H9 (cell line): ENCODE measurements at regions not wholly inside any gene's neighbourhood (a gene's known extent, or its start where the extent isn't known, plus 50 kb on each side); places are given as distances from the start of the nearest gene placed in this dataset.

Experiments
- DNase-seq: peaks from one replicate; pipeline ENCODE4 v3.0.0-alpha.2; 2017
- H2AFZ ChIP-seq: one replicate; pipeline ENCODE4 v1.6.1; 2013; ENCODE audit warnings: mild to moderate bottlenecking, low read length, control low read depth, moderate library complexity
- H2AK5ac ChIP-seq: 2 replicates; pipeline ENCODE4 v1.6.1; 2013; ENCODE audit warnings: low read length, control low read depth, mixed read lengths; ENCODE audit not compliant: insufficient read length
- H2BK120ac ChIP-seq: one replicate; pipeline ENCODE4 v1.6.1; 2013; ENCODE audit warnings: low read depth, mild to moderate bottlenecking, low read length, control low read depth, inconsistent platforms; ENCODE audit not compliant: poor library complexity, severe bottlenecking
- H2BK12ac ChIP-seq: 2 replicates; pipeline ENCODE4 v1.6.1; 2013; ENCODE audit warnings: low read length, control low read depth, mixed read lengths, low read depth; ENCODE audit not compliant: insufficient read length
- H2BK15ac ChIP-seq: 2 replicates; pipeline ENCODE4 v1.6.1; 2013; ENCODE audit warnings: low read depth, low read length, control low read depth
- H2BK20ac ChIP-seq: one replicate; pipeline ENCODE4 v1.6.1; 2013; ENCODE audit warnings: low read depth, mild to moderate bottlenecking, low read length, control low read depth, inconsistent platforms; ENCODE audit not compliant: poor library complexity, severe bottlenecking
- H2BK5ac ChIP-seq: 2 replicates; pipeline ENCODE4 v1.6.1; 2013; ENCODE audit warnings: low read length, control low read depth, mixed read lengths; ENCODE audit not compliant: insufficient read length
- H3K14ac ChIP-seq: 2 replicates; pipeline ENCODE4 v1.6.1; 2013; ENCODE audit warnings: low read length, control low read depth; ENCODE audit not compliant: insufficient read depth
- H3K18ac ChIP-seq: 2 replicates; pipeline ENCODE4 v1.6.1; 2013; ENCODE audit warnings: low read depth, mild to moderate bottlenecking, mixed read lengths, low read length, control low read depth; ENCODE audit not compliant: insufficient read length
- H3K23ac ChIP-seq: 2 replicates; pipeline ENCODE4 v1.6.1; 2013; ENCODE audit warnings: low read length, control low read depth, mixed read lengths, low read depth; ENCODE audit not compliant: insufficient read length
- H3K23me2 ChIP-seq: 2 replicates; pipeline ENCODE4 v1.6.1; 2013; ENCODE audit warnings: low read depth, mild to moderate bottlenecking, mixed read lengths, low read length, control low read depth; ENCODE audit not compliant: insufficient read length, poor library complexity, severe bottlenecking
- H3K27ac ChIP-seq: 2 replicates; pipeline ENCODE4 v1.5.1; 2013; ENCODE audit warnings: low read length, control low read depth, mixed read lengths, low read depth; ENCODE audit not compliant: insufficient read length
- H3K27me3 ChIP-seq: 2 replicates; pipeline ENCODE4 v1.6.1; 2013; ENCODE audit warnings: low read length, control low read depth, inconsistent platforms; ENCODE audit not compliant: insufficient read depth
- H3K4ac ChIP-seq: 2 replicates; pipeline ENCODE4 v1.6.1; 2013; ENCODE audit warnings: low read depth, mild to moderate bottlenecking, control low read depth, inconsistent platforms, low read length, moderate library complexity
- H3K4me1 ChIP-seq: 2 replicates; pipeline ENCODE4 v1.6.1; 2013; ENCODE audit warnings: low read length, control low read depth, inconsistent platforms; ENCODE audit not compliant: insufficient read depth
- H3K4me2 ChIP-seq: 2 replicates; pipeline ENCODE4 v1.6.1; 2013; ENCODE audit warnings: low read length, control low read depth, mixed read lengths; ENCODE audit not compliant: insufficient read length, insufficient read depth
- H3K56ac ChIP-seq: 2 replicates; pipeline ENCODE4 v1.6.1; 2013; ENCODE audit warnings: low read depth, mild to moderate bottlenecking, mixed read lengths, low read length, control low read depth; ENCODE audit not compliant: insufficient read length
- H3K79me1 ChIP-seq: 2 replicates; pipeline ENCODE4 v1.6.1; 2013; ENCODE audit warnings: low read depth, mild to moderate bottlenecking, moderate library complexity, low read length, control low read depth, inconsistent platforms; ENCODE audit not compliant: insufficient read depth, poor library complexity, severe bottlenecking
- H3K79me2 ChIP-seq: 2 replicates; pipeline ENCODE4 v1.6.1; 2013; ENCODE audit warnings: low read length, control low read depth, inconsistent platforms; ENCODE audit not compliant: insufficient read depth
- H3K9ac ChIP-seq: 2 replicates; pipeline ENCODE4 v1.6.1; 2013; ENCODE audit warnings: low read length, control low read depth, mixed read lengths; ENCODE audit not compliant: insufficient read length; ENCODE audit errors: extremely low read depth
- H3K9me3 ChIP-seq: one replicate; pipeline ENCODE4 v1.6.1; 2013; ENCODE audit warnings: low read depth, low read length, inconsistent platforms; ENCODE audit not compliant: control insufficient read depth
- H3T11ph ChIP-seq: one replicate; pipeline ENCODE4 v1.6.1; 2013; ENCODE audit warnings: mild to moderate bottlenecking, low read length, control low read depth, inconsistent platforms
- H4K20me1 ChIP-seq: one replicate; pipeline ENCODE4 v1.6.1; 2013; ENCODE audit not compliant: control insufficient read depth, insufficient read length, insufficient read depth
- H4K5ac ChIP-seq: 2 replicates; pipeline ENCODE4 v1.6.1; 2013; ENCODE audit warnings: low read depth, mild to moderate bottlenecking, mixed read lengths, low read length, control low read depth; ENCODE audit not compliant: insufficient read length
- H4K8ac ChIP-seq: replicated peaks from 2 replicates; pipeline ENCODE4 v1.6.1; 2013; ENCODE audit warnings: low read length, control low read depth, mixed read lengths, low read depth; ENCODE audit not compliant: insufficient read length
- H4K91ac ChIP-seq: 2 replicates; pipeline ENCODE4 v1.6.1; 2013; ENCODE audit warnings: low read depth, mild to moderate bottlenecking, moderate library complexity, mixed read lengths, low read length, control low read depth; ENCODE audit not compliant: insufficient read length
- H3K27ac Mint-ChIP-seq, 3 experiments: 2 replicates in 2 of 3; 3 replicates in 1 of 3; pipeline ENCODE4 v1.8.0; 2020 to 2021; ENCODE audit warnings: mixed read lengths in 3 of 3, mild to moderate bottlenecking in 1 of 3, moderate library complexity in 1 of 3
- H3K27me3 Mint-ChIP-seq: 2 replicates; pipeline ENCODE4 v1.8.0; 2021; ENCODE audit warnings: low read depth, mild to moderate bottlenecking, moderate library complexity, mixed read lengths
- H3K36me3 Mint-ChIP-seq, 3 experiments: 2 replicates in 2 of 3; 3 replicates in 1 of 3; pipeline ENCODE4 v1.8.0; 2020 to 2021; ENCODE audit warnings: low read depth in 3 of 3, mixed read lengths in 3 of 3; ENCODE audit not compliant: insufficient read depth in 1 of 3
- H3K4me1 Mint-ChIP-seq, 2 experiments: 2 replicates each; pipeline ENCODE4 v1.8.0; 2020; ENCODE audit warnings: mixed read lengths in 2 of 2
- H3K4me3 Mint-ChIP-seq, 2 experiments: 2 replicates in 1 of 2; 3 replicates in 1 of 2; pipeline ENCODE4 v1.8.0; 2020 to 2021; ENCODE audit warnings: mild to moderate bottlenecking in 2 of 2, mixed read lengths in 2 of 2, moderate library complexity in 1 of 2
- H3K9me3 Mint-ChIP-seq, 2 experiments: 2 replicates in 1 of 2; 3 replicates in 1 of 2; pipeline ENCODE4 v1.8.0; 2020; ENCODE audit warnings: mild to moderate bottlenecking in 2 of 2, mixed read lengths in 2 of 2, moderate library complexity in 1 of 2
- WGBS: extraction: QIAGEN DNeasy Blood & Tissue Kit; methylation state at CpG from one replicate; pipeline ENCODE4 v1.1.7; 2013; ENCODE audit warnings: missing lambda C conversion rate, low lambda C conversion rate, mixed read lengths; ENCODE audit not compliant: insufficient read length; ENCODE audit errors: extremely low coverage; 5-methylcytosine and 5-hydroxymethylcytosine counted together
- TF ChIP-seq, protein P1 (sequence below): fragments of 200-600 bp; sonication (generic); conservative IDR thresholded peaks from 3 replicates; pipeline ENCODE4 v1.8.0; 2021; ENCODE audit warnings: antibody characterized with exemption, mild to moderate bottlenecking

DNA sequence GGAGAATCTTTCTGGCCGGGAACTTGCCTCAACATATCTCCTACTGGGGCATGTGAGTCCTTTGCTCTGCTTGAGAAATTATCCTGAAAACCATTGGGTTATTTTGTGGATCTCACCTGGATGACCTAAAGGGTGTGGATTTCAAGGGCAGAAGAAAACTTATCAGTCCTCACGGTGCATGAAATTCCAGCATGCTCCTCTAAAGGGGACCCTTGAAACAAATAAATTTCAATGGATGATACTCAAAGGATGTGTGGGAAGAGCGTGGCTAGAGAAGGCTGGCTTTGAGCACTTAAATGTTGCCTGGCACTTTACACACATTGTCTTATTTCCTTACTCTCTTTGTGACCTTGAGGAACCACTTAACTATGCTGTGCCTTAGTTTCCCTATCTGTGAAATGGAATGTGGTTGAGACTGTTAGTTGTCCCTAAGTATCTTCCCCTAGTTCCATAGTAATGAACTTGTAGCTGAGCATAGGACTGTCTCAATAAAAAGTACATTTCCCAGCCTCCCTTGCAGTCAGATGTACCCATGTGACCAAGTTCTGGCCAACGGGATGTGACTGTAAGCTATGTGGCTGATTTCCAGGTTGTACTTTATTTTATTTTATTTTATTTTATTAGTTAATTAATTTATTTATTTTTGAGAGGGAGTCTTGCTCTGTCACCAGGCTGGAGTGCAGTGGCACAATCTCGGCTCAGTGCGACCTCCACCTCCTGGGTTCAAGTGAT, 81.9 kb upstream of the PTPN1 start:
- H2AK5ac ChIP-seq: no peak overlapping the region
- H2BK120ac ChIP-seq: no peak overlapping the region
- H3K36me3 Mint-ChIP-seq: no peaks in the 10 kb centered on the region
- H3K18ac ChIP-seq: no peak overlapping the region
- H3K79me1 ChIP-seq: no peaks in the 10 kb centered on the region
- H4K20me1 ChIP-seq: no peaks in the 10 kb centered on the region
- H3K14ac ChIP-seq: no peak overlapping the region
- H3K23me2 ChIP-seq: no peaks in the 10 kb centered on the region
- no peak overlapping the region for H4K5ac ChIP-seq
- no peak overlapping the region for H2BK15ac ChIP-seq
- no peak for DNase-seq
- no peak overlapping the region for H2AFZ ChIP-seq
- no peak overlapping the region for H2BK12ac ChIP-seq
- H3K4me1 Mint-ChIP-seq: peaks cover 27 to 33% of the 10 kb centered on the region in 2 experiments
- no peaks in the 10 kb centered on the region for H3K79me2 ChIP-seq
- no peak overlapping the region for H2BK5ac ChIP-seq
- no CpG with 5 or more reads among the region's 6 CpGs for WGBS
- no peaks in the 10 kb centered on the region for H3K9me3 ChIP-seq
- no peak overlapping the region for H3K56ac ChIP-seq
- H3K4me1 ChIP-seq: no peaks in the 10 kb centered on the region
- no peaks in the 10 kb centered on the region for H3K9me3 Mint-ChIP-seq
- 0 out of 7 replicates have a peak overlapping the region, but pooled peaks of 2 of the 3 experiments have one; percentile 9 to 51 for H3K27ac Mint-ChIP-seq
- H3K4me2 ChIP-seq: no peak overlapping the region
- H4K91ac ChIP-seq: no peak overlapping the region
- H3K27me3 Mint-ChIP-seq: no peaks in the 10 kb centered on the region; the same call in none of the 2 replicates
- H4K8ac ChIP-seq: no peak overlapping the region
- no peak overlapping the region for H3T11ph ChIP-seq
- H3K27me3 ChIP-seq: no peaks in the 10 kb centered on the region
- H3K23ac ChIP-seq: no peak overlapping the region
- H3K4me3 Mint-ChIP-seq: no peak overlapping the region
- H3K4ac ChIP-seq: no peak overlapping the region
- TF ChIP-seq, protein P1, sequence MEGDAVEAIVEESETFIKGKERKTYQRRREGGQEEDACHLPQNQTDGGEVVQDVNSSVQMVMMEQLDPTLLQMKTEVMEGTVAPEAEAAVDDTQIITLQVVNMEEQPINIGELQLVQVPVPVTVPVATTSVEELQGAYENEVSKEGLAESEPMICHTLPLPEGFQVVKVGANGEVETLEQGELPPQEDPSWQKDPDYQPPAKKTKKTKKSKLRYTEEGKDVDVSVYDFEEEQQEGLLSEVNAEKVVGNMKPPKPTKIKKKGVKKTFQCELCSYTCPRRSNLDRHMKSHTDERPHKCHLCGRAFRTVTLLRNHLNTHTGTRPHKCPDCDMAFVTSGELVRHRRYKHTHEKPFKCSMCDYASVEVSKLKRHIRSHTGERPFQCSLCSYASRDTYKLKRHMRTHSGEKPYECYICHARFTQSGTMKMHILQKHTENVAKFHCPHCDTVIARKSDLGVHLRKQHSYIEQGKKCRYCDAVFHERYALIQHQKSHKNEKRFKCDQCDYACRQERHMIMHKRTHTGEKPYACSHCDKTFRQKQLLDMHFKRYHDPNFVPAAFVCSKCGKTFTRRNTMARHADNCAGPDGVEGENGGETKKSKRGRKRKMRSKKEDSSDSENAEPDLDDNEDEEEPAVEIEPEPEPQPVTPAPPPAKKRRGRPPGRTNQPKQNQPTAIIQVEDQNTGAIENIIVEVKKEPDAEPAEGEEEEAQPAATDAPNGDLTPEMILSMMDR: no peak
- no peak overlapping the region for H3K9ac ChIP-seq
- no peak overlapping the region for H3K27ac ChIP-seq
- no peak overlapping the region for H2BK20ac ChIP-seq
